A673 (cell line): ENCODE measurements at regions not wholly inside any gene's neighbourhood (a gene's known extent, or its start where the extent isn't known, plus 50 kb on each side); places are given as distances from the start of the nearest gene placed in this dataset.

Experiments used
- BruUV-seq: library from RNA; stranded (reverse); fragments of 400-500 nt; replicated peaks from 2 replicates; lab custom pipeline; 2021; lab: Mats Ljungman, UMichigan
- CTCF ChIA-PET: fragments of 300-600 bp; sonication (Branson Sonifier 250); formaldehyde crosslinking; loops from one replicate; lab custom pipeline; 2022; ENCODE audit warnings: antibody characterized with exemption; lab: Charles Lee
- POLR2A ChIA-PET: fragments of 300-600 bp; sonication (Branson Sonifier 250); formaldehyde crosslinking; loops from one replicate; lab custom pipeline; 2022; ENCODE audit warnings: antibody characterized with exemption; ENCODE audit not compliant: low non-redundant PET; lab: Charles Lee
- DNase-seq: peaks from one replicate; pipeline ENCODE4 v3.0.0-alpha.2; 2015; ENCODE audit warnings: low spot score
- H3K27ac ChIP-seq: fragments of 200-600 bp; sonication (generic); 2 replicates; pipeline ENCODE4 v1.5.1; 2016; ENCODE audit warnings: mixed run types, low read depth, mild to moderate bottlenecking, mixed read lengths, antibody characterized with exemption, low read length; ENCODE audit not compliant: poor library complexity, severe bottlenecking
- H3K27me3 ChIP-seq: fragments of 200-600 bp; sonication (generic); replicated peaks from 2 replicates; pipeline ENCODE4 v1.6.1; 2017; ENCODE audit warnings: mixed run types, low read depth, mild to moderate bottlenecking, mixed read lengths, antibody characterized with exemption, low read length; ENCODE audit not compliant: insufficient read depth, poor library complexity
- H3K36me3 ChIP-seq: fragments of 200-600 bp; sonication (generic); 2 replicates; pipeline ENCODE4 v1.6.1; 2016; ENCODE audit warnings: mixed run types, mild to moderate bottlenecking, mixed read lengths, antibody characterized with exemption, low read length; ENCODE audit not compliant: insufficient read depth, poor library complexity, severe bottlenecking
- H3K4me1 ChIP-seq: fragments of 200-600 bp; sonication (generic); 2 replicates; pipeline ENCODE4 v1.6.1; 2017; ENCODE audit warnings: mixed run types, mild to moderate bottlenecking, mixed read lengths, antibody characterized with exemption, low read length; ENCODE audit not compliant: insufficient read depth, poor library complexity, severe bottlenecking
- H3K4me3 ChIP-seq: fragments of 200-600 bp; sonication (generic); 2 replicates; pipeline ENCODE4 v1.5.1; 2016; ENCODE audit warnings: low read depth, mixed run types, mild to moderate bottlenecking, mixed read lengths, low read length; ENCODE audit not compliant: poor library complexity, severe bottlenecking
- H3K9me3 ChIP-seq: fragments of 200-600 bp; sonication (generic); 2 replicates; pipeline ENCODE4 v1.6.1; 2016; ENCODE audit warnings: mixed run types, low read depth, mild to moderate bottlenecking, mixed read lengths, antibody characterized with exemption, low read length; ENCODE audit not compliant: poor library complexity, severe bottlenecking
- EZH2 ChIP-seq: fragments of 200-600 bp; sonication (generic); IDR thresholded peaks from 2 replicates; pipeline ENCODE4 v1.6.1; 2017; ENCODE audit warnings: borderline replicate concordance, low read depth, mild to moderate bottlenecking, mixed read lengths, antibody characterized with exemption, low read length; ENCODE audit not compliant: poor library complexity, severe bottlenecking
- intact Hi-C: fragments of 100-400 bp; cut with micrococcal nuclease; formaldehyde crosslinking; loops from one replicate; pipeline ENCODE4 v1.10.0; 2022; ENCODE audit not compliant: unreplicated experiment
- TF ChIP-seq, protein P1 (sequence below): fragments of 300-800, 200-600 bp; sonication (generic); conservative IDR thresholded peaks from 2 replicates; pipeline ENCODE4 v1.5.1; 2017; ENCODE audit warnings: low read depth, mild to moderate bottlenecking, antibody characterized with exemption, low read length, moderate library complexity, mixed read lengths

GRCh38 chr12:70190262-70191010 lies 52.8 kb upstream of the CNOT2 start:
- Histone ChIP-seq H3K4me1 (peaks cover 22% of the 10 kb centered on the region), H3K27me3 (no peaks in the 10 kb centered on the region), H3K9me3 (no peaks in the 10 kb centered on the region), H3K27ac (peak overlapping the region; percentile 71), H3K36me3 (no peaks in the 10 kb centered on the region), H3K4me3 (no peak overlapping the region)
- no peak for TF ChIP-seq EZH2
- TF ChIP-seq, protein P1, sequence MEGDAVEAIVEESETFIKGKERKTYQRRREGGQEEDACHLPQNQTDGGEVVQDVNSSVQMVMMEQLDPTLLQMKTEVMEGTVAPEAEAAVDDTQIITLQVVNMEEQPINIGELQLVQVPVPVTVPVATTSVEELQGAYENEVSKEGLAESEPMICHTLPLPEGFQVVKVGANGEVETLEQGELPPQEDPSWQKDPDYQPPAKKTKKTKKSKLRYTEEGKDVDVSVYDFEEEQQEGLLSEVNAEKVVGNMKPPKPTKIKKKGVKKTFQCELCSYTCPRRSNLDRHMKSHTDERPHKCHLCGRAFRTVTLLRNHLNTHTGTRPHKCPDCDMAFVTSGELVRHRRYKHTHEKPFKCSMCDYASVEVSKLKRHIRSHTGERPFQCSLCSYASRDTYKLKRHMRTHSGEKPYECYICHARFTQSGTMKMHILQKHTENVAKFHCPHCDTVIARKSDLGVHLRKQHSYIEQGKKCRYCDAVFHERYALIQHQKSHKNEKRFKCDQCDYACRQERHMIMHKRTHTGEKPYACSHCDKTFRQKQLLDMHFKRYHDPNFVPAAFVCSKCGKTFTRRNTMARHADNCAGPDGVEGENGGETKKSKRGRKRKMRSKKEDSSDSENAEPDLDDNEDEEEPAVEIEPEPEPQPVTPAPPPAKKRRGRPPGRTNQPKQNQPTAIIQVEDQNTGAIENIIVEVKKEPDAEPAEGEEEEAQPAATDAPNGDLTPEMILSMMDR: no peak
- CTCF ChIA-PET: no interaction called here
- no TSS peak for BruUV-seq
- POLR2A ChIA-PET: no interaction called here
- intact Hi-C loops: no loop called here
- peak; percentile 88 for DNase-seq
